ENCODE measurements at regions not wholly inside any gene's neighbourhood (a gene's known extent, or its start where the extent isn't known, plus 50 kb on each side); places are given as distances from the start of the nearest gene placed in this dataset.
"Not testable (repeated sequence)": the region's sequence is repeated elsewhere in the genome, so short reads cannot be mapped to it uniquely, and the experiment has no call there.

- DNase-seq (ENCODE audit: low read depth): no peak
These were observed 258.6 kb downstream of the NPHP4 start for GRCh38 chr1:5733596-5733995.

GRCh38 chr1:5731110-5731423, 261.2 kb downstream of the NPHP4 start:
- no peak for DNase-seq (ENCODE audit: low read depth)

- DNase-seq (ENCODE audit: low read depth): no peak
These were observed 261.7 kb downstream of the NPHP4 start for GRCh38 chr1:5730272-5731109.

- no peak for DNase-seq (ENCODE audit: low read depth)
These were observed 262.5 kb downstream of the NPHP4 start for GRCh38 chr1:5729636-5730145.

- no peak for DNase-seq (ENCODE audit: low read depth)
These were observed 263.4 kb downstream of the NPHP4 start for GRCh38 chr1:5728663-5729355.

GRCh38 chr1:5727871-5728643, 264.2 kb downstream of the NPHP4 start:
- DNase-seq (ENCODE audit: low read depth): no peak

GRCh38 chr1:5727191-5727590, 265.0 kb downstream of the NPHP4 start:
- no peak for DNase-seq (ENCODE audit: low read depth)

GRCh38 chr1:5726586-5727184, 265.5 kb downstream of the NPHP4 start:
- DNase-seq (ENCODE audit: low read depth): not testable (repeated sequence)

- no peak for DNase-seq (ENCODE audit: low read depth)
These were observed 266.2 kb downstream of the NPHP4 start for GRCh38 chr1:5725855-5726585.

- DNase-seq (ENCODE audit: low read depth): no peak
These were observed 266.8 kb downstream of the NPHP4 start for GRCh38 chr1:5725406-5725805.

- no peak for DNase-seq (ENCODE audit: low read depth)
These were observed 267.4 kb downstream of the NPHP4 start for GRCh38 chr1:5724847-5725246.

GRCh38 chr1:5722635-5723164, 269.5 kb downstream of the NPHP4 start:
- no peak for DNase-seq (ENCODE audit: low read depth)

GRCh38 chr1:5721634-5722215, 270.5 kb downstream of the NPHP4 start:
- no peak for DNase-seq (ENCODE audit: low read depth)

GRCh38 chr1:5720936-5721335, 271.3 kb downstream of the NPHP4 start:
- no peak for DNase-seq (ENCODE audit: low read depth)

GRCh38 chr1:5720484-5720883, 271.7 kb downstream of the NPHP4 start:
- no peak for DNase-seq (ENCODE audit: low read depth)

- no peak for DNase-seq (ENCODE audit: low read depth)
These were observed 272.2 kb downstream of the NPHP4 start for GRCh38 chr1:5720045-5720444.

GRCh38 chr1:5718831-5719632, 273.2 kb downstream of the NPHP4 start:
- DNase-seq (ENCODE audit: low read depth): no peak

GRCh38 chr1:5717031-5717682, 275.1 kb downstream of the NPHP4 start:
- no peak for DNase-seq (ENCODE audit: low read depth)

- DNase-seq (ENCODE audit: low read depth): no peak
These were observed 276.1 kb downstream of the NPHP4 start for GRCh38 chr1:5716126-5716525.
